Body of pancreas (tissue), 4 donors: ENCODE measurements at regions not wholly inside any gene's neighbourhood (a gene's known extent, or its start where the extent isn't known, plus 50 kb on each side); places are given as distances from the start of the nearest gene placed in this dataset.

ENCODE experiments used
- ATAC-seq: fragments of 150-250 bp; one replicate; pipeline ENCODE4 v1.9.1; 2016
- DNase-seq, 4 donors: peaks; one replicate each; pipeline ENCODE4 v3.0.0-alpha.2; 2019
- H3K27ac ChIP-seq, 4 donors: fragments of 200-600 bp; sonication (generic); 1 replicate in 3 of 4; 2 replicates in 1 of 4; pipeline versions ENCODE4 v1.5.1 to v1.6.1; 2016 to 2019; ENCODE audit warnings: mild to moderate bottlenecking in 1 of 4, mixed read lengths in 1 of 4, moderate library complexity in 1 of 4
- H3K27me3 ChIP-seq, 2 donors: fragments of 200-600 bp; sonication (generic); one replicate each; pipeline ENCODE4 v1.6.0; 2016; ENCODE audit warnings: mild to moderate bottlenecking in 1 of 2
- H3K36me3 ChIP-seq, 2 donors: fragments of 200-600 bp; sonication (generic); replicated peaks in 1 of 2; 2 replicates each; pipeline ENCODE4 v1.5.1; 2016; ENCODE audit warnings: low read depth in 2 of 2; ENCODE audit not compliant: insufficient read depth in 1 of 2
- H3K4me1 ChIP-seq: fragments of 200-600 bp; sonication (generic); one replicate; pipeline ENCODE4 v1.6.0; 2016
- H3K4me3 ChIP-seq, 2 donors: fragments of 200-600 bp; sonication (generic); 1 replicate in 1 of 2; 2 replicates in 1 of 2; pipeline ENCODE4 v1.5.1; 2016 to 2019
- H3K9me3 ChIP-seq, 3 donors: fragments of 200-600 bp; sonication (generic); 1 replicate in 2 of 3; 2 replicates in 1 of 3; pipeline ENCODE4 v1.5.1; 2016
- CTCF ChIP-seq, 7 experiments: fragments of 450-650 bp in 4 of 7; fragments of 200-600 bp in 3 of 7; sonication (generic) in 3 of 7; IDR thresholded peaks; one replicate each; pipeline ENCODE4 v1.5.1; 2016 to 2019; ENCODE audit warnings: antibody characterized with exemption in 7 of 7
- POLR2A ChIP-seq, 3 donors: fragments of 450-650 bp; IDR thresholded peaks; one replicate each; pipeline ENCODE4 v1.6.1; 2016; ENCODE audit warnings: antibody characterized with exemption in 3 of 3, mild to moderate bottlenecking in 2 of 3
- WGBS, 2 donors: methylation state at CpG; one replicate each; pipeline ENCODE4 v1.1.5; 2017; 5-methylcytosine and 5-hydroxymethylcytosine counted together
- intact Hi-C: fragments of 100-400 bp; cut with DNase I; formaldehyde crosslinking; loops from one replicate; pipeline ENCODE4 v1.15.1; 2023

- Histone ChIP-seq H3K9me3 (no peaks in the 10 kb centered on the region), H3K27ac (no peak overlapping the region), H3K27me3 (no peaks in the 10 kb centered on the region), H3K4me1 (no peaks in the 10 kb centered on the region), H3K36me3 (no peaks in the 10 kb centered on the region), H3K4me3 (no peak overlapping the region)
- no peak for TF ChIP-seq CTCF (IDR thresholded peaks at IDR 0.05)
- no peak for TF ChIP-seq POLR2A (IDR thresholded peaks at IDR 0.05)
- intact Hi-C loops: no loop called here
- ATAC-seq (no peak), DNase-seq (no peak)
- WGBS, 2 donors: 70 to 83% methylated on average over 1 of the region's 1 CpG
Observed at GRCh38 chr12:11524446-11524845, 125.0 kb upstream of the ETV6 start.

DNA sequence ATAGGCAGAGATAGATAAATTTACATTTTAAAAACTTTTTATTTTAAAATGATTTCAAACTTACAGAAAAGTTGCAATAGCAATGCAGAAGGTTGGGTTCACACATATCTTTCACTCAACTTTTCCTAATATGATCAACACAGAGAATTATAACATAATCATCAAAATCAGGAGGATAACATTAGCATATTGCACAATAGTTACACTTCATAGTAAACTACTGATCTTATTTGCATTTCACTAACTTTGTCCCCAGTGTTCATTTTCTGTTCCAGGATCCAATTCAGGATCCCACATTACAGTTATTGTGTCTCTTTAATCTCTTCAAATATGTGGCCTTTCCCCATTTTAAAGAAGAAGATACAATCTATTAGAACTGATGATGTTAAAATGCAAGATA lies 115.4 kb upstream of the ETV6 start:
- intact Hi-C loops: no loop called here
- no peak for DNase-seq
- Histone ChIP-seq H3K4me3 (no peak overlapping the region), H3K4me1 (no peaks in the 10 kb centered on the region), H3K9me3 (no peaks in the 10 kb centered on the region), H3K27me3 (no peaks in the 10 kb centered on the region), H3K36me3 (no peaks in the 10 kb centered on the region), H3K27ac (no peak overlapping the region)
- TF ChIP-seq CTCF (IDR thresholded peaks at IDR 0.05) (no peak), POLR2A (IDR thresholded peaks at IDR 0.05) (no peak)
- no peak for ATAC-seq

DNA sequence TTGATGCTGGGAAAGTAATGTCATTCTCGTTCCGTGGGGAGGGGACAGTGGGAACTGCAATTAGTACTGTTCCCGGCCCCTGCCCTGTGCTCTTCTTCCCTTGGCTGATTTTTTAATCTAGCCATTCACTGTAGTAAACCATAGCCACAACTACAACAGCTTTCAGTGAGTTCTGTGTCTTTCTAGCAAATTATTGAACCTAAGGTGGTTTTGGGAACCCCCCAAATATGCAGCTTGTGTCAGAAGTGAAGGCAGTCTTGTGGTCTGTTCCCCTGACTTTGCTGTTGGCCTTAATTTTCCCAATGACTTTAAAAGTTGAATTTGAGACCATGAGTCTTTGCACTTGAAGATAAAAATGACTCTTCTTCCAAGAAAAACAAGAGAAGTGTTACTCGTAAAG lies 114.3 kb upstream of the ETV6 start:
- Histone ChIP-seq H3K27ac (no peak overlapping the region), H3K9me3 (no peaks in the 10 kb centered on the region), H3K27me3 (no peaks in the 10 kb centered on the region), H3K36me3 (no peaks in the 10 kb centered on the region), H3K4me3 (no peak overlapping the region), H3K4me1 (no peaks in the 10 kb centered on the region)
- ATAC-seq (no peak), DNase-seq (no peak)
- TF ChIP-seq POLR2A (IDR thresholded peaks at IDR 0.05): no peak
- no peak for TF ChIP-seq CTCF (IDR thresholded peaks at IDR 0.05)
- intact Hi-C loops: no loop called here
- 88 to 96% methylated on average over 4 of the region's 4 CpGs for WGBS, 2 donors

DNA sequence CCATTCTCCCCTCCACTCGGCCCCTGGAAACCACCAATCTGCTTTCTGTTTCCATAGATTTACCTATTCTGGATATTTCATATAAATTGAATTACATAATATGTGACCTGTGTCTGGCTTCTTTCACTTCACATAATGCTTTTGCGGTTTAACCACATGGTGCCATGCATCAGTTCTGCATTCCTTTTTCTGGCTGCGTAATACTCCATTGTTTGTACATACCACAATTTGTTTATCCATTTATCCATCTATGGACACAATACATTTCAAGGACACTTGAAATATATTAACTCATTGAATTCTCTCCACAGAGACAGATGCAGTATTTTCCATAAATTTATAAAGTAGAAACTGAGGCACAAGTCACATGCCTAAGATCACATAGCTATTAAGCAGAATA lies 110.3 kb upstream of the ETV6 start:
- Histone ChIP-seq H3K9me3 (no peaks in the 10 kb centered on the region), H3K27me3 (no peaks in the 10 kb centered on the region), H3K36me3 (no peaks in the 10 kb centered on the region), H3K27ac (no peak overlapping the region), H3K4me1 (no peaks in the 10 kb centered on the region), H3K4me3 (no peak overlapping the region)
- no peak for TF ChIP-seq POLR2A (IDR thresholded peaks at IDR 0.05)
- TF ChIP-seq CTCF (IDR thresholded peaks at IDR 0.05): no peak
- no peak for DNase-seq
- intact Hi-C loops: no loop called here
- WGBS, 2 donors: 81 to 89% methylated on average over 3 of the region's 3 CpGs
- no peak for ATAC-seq

GRCh38 chr12:11540156-11540555 lies 109.3 kb upstream of the ETV6 start:
- no peak for ATAC-seq
- no peak overlapping the region for H3K4me3 ChIP-seq
- no peak for DNase-seq
- H3K9me3 ChIP-seq: no peaks in the 10 kb centered on the region
- no peaks in the 10 kb centered on the region for H3K4me1 ChIP-seq
- H3K27ac ChIP-seq: no peak overlapping the region
- WGBS, 2 donors: 94% methylated on average over 2 of the region's 2 CpGs
- intact Hi-C loops: no loop called here
- no peaks in the 10 kb centered on the region for H3K36me3 ChIP-seq
- H3K27me3 ChIP-seq: no peaks in the 10 kb centered on the region
- TF ChIP-seq POLR2A (IDR thresholded peaks at IDR 0.05) (no peak), CTCF (IDR thresholded peaks at IDR 0.05) (no peak)
